T-helper 2 cell treated with Interferon-gamma antibody and Interleukin-4, amounts not matched to agents 5 μg/mL and 100 μg/mL, for 36 hours (primary cell): ENCODE measurements at regions not wholly inside any gene's neighbourhood (a gene's known extent, or its start where the extent isn't known, plus 50 kb on each side); places are given as distances from the start of the nearest gene placed in this dataset.

ENCODE experiments used
- DNase-seq: peaks from one replicate; pipeline ENCODE4 v3.0.0; 2021; ENCODE audit warnings: low spot score
- H3K27ac Mint-ChIP-seq: one replicate; pipeline ENCODE4 v1.8.0; 2021; ENCODE audit warnings: mild to moderate bottlenecking, mixed read lengths
- H3K27me3 Mint-ChIP-seq: one replicate; pipeline ENCODE4 v1.8.0; 2021; ENCODE audit warnings: low read depth, mixed read lengths
- H3K36me3 Mint-ChIP-seq: one replicate; pipeline ENCODE4 v1.8.0; 2021; ENCODE audit warnings: low read depth, mixed read lengths
- H3K4me1 Mint-ChIP-seq: one replicate; pipeline ENCODE4 v1.8.0; 2021; ENCODE audit warnings: low read depth, mixed read lengths
- H3K4me3 Mint-ChIP-seq: one replicate; pipeline ENCODE4 v1.8.0; 2022; ENCODE audit warnings: mild to moderate bottlenecking, moderate library complexity, mixed read lengths
- H3K9me3 Mint-ChIP-seq: one replicate; pipeline ENCODE4 v1.8.0; 2021; ENCODE audit warnings: mixed read lengths

DNA sequence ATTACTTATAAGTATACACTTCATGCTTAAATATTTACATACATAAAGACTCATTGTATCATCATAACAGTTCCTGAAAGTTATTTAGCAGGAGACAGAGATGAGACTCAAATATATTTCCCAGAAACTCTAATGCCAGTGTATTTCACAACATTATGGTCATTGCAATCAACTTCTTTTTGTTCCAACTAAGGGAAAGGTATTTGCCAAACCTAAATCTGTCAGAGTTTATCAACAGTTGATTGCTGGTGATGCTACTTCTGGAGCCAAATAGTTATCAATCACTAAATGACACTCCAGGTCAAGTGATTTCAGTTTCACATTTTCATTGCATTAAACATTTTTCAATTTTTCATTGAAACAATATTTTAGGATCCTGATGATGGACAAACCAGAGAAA lies 72.1 kb upstream of the AVPR1A start:
- H3K9me3 Mint-ChIP-seq = no peaks in the 10 kb centered on the region
- no peak overlapping the region for H3K4me3 Mint-ChIP-seq
- no peaks in the 10 kb centered on the region for H3K4me1 Mint-ChIP-seq
- H3K27ac Mint-ChIP-seq = no peak overlapping the region
- no peak for DNase-seq
- H3K27me3 Mint-ChIP-seq = no peaks in the 10 kb centered on the region
- no peaks in the 10 kb centered on the region for H3K36me3 Mint-ChIP-seq

DNA sequence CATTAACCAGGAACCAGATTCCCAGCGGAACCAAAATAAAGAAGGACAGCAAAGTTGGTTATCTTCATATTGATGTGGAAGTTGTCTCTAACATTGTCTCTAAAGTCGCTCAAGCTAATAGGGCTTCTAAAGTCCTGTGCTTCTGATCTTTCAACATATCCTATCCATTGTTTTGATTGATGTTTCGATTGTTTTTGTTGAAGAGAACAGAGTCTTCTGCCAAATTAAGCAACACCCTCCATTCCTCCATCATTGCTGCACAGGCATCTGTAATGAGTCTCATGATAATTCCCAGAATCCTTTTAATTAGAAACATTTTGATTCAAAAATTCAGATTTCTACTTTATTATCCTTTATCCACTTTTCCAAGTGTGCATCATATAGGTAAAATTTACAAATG lies 71.6 kb upstream of the AVPR1A start:
- no peaks in the 10 kb centered on the region for H3K9me3 Mint-ChIP-seq
- H3K4me1 Mint-ChIP-seq = no peaks in the 10 kb centered on the region
- H3K4me3 Mint-ChIP-seq = no peak overlapping the region
- no peak for DNase-seq
- no peaks in the 10 kb centered on the region for H3K27me3 Mint-ChIP-seq
- no peaks in the 10 kb centered on the region for H3K36me3 Mint-ChIP-seq
- no peak overlapping the region for H3K27ac Mint-ChIP-seq

DNA sequence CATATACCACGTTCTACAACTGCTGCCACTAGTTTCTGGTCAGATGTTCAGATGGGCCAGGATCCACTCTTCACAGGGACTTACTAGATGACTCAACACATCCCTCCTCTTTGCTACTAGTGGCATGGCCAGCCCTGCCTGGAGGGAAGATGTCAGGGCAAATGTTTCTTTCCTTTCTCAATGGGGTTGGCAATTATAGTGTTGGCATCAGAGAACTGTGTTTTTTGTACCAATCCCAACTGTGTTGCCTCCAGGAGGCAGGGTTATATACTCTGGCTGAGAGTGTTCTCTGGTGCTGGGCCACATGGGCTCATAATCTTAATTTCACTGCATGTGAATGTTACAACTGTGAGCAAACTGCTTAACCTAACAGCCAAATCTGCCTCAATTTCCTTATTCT lies 69.9 kb upstream of the AVPR1A start:
- no peak overlapping the region for H3K4me3 Mint-ChIP-seq
- H3K36me3 Mint-ChIP-seq = no peaks in the 10 kb centered on the region
- no peaks in the 10 kb centered on the region for H3K9me3 Mint-ChIP-seq
- H3K27me3 Mint-ChIP-seq = no peaks in the 10 kb centered on the region
- no peaks in the 10 kb centered on the region for H3K4me1 Mint-ChIP-seq
- H3K27ac Mint-ChIP-seq = no peak overlapping the region
- DNase-seq = no peak

DNA sequence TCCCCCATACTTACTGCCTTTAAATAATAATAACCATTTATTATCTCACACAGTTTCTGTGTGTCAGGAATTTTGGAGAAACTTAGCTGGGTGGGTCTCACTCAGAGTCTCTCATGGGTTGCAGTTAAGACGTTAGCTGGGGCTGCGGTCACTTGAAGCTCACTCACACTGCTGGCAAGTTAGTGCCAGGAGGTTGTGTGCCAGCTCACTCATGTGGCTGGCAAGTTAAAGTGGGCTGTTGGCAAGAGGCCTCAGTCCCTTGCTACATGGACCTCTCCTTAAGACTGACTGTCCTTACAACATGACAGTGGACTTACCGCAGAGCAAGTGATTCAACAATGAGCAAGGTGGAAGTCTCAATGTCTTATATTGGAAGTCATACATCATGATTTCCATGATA lies 61.3 kb upstream of the AVPR1A start:
- H3K9me3 Mint-ChIP-seq = no peaks in the 10 kb centered on the region
- no peak for DNase-seq
- H3K4me1 Mint-ChIP-seq = no peaks in the 10 kb centered on the region
- no peaks in the 10 kb centered on the region for H3K36me3 Mint-ChIP-seq
- no peak overlapping the region for H3K4me3 Mint-ChIP-seq
- H3K27me3 Mint-ChIP-seq = no peaks in the 10 kb centered on the region
- no peak overlapping the region for H3K27ac Mint-ChIP-seq

DNA sequence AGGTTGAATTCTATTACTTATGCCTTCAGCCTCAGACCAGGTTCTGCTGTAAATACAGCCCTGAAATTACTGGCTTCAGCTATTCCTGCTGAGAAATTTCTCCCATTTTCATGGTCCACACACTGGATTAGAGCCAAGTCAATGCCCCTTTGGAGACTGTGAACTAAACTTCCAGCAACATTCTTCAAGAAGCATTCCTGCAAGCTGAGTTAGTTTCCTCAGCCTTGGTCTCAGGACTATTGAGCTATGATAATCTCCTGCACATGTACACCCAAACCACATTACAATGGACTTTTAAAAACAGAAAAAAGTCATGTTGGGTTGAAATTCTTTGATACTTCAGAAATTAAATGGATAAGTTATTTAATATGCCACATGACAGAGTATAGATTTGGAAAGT lies 58.0 kb upstream of the AVPR1A start:
- Mint-ChIP-seq H3K9me3 (no peaks in the 10 kb centered on the region), H3K4me1 (no peaks in the 10 kb centered on the region), H3K36me3 (no peaks in the 10 kb centered on the region), H3K27me3 (no peaks in the 10 kb centered on the region), H3K4me3 (no peak overlapping the region), H3K27ac (no peak overlapping the region)
- no peak for DNase-seq

DNA sequence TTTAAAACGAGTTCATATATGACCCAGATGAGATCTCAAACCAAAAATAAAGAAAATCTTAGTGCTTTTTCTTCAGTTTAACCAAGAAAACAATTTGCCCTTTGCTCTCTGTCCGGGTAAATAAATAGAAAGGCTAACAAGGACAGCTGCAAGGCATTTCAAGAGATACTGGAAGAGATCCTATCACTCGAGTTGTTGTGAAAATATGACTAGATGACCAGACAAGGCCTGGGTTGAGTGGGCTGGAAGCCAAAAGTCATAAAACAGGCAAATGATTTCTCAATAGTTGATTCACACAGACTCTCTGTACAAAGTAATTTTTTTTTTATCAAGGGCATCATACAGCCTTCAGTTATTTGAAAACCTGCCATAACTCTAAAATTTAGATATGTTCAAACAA lies 55.9 kb upstream of the AVPR1A start:
- Mint-ChIP-seq H3K27ac (no peak overlapping the region), H3K4me3 (no peak overlapping the region), H3K9me3 (no peaks in the 10 kb centered on the region), H3K4me1 (no peaks in the 10 kb centered on the region), H3K36me3 (no peaks in the 10 kb centered on the region), H3K27me3 (no peaks in the 10 kb centered on the region)
- DNase-seq = no peak

DNA sequence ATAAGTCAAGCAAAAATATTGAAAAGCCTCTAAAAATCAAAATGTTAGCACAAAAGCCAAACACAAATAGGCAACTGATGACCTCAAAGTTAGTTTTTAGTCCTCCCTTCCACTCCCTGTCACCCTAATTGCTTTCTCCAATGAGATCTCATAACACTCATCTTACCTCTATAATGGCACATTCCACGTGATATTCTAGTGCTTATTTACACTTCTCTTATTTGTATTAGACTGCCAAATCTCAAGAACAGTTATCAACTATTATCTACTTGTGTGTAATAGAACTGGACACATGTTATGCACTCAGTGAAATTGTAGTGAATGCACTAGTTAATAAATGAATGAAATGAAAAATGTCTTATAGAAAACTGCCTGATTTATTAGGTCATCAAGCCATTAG lies 55.5 kb upstream of the AVPR1A start:
- Mint-ChIP-seq H3K4me3 (no peak overlapping the region), H3K27me3 (no peaks in the 10 kb centered on the region), H3K27ac (no peak overlapping the region), H3K36me3 (no peaks in the 10 kb centered on the region), H3K9me3 (no peaks in the 10 kb centered on the region), H3K4me1 (no peaks in the 10 kb centered on the region)
- no peak for DNase-seq
